ENCODE measurements at regions not wholly inside any gene's neighbourhood (a gene's known extent, or its start where the extent isn't known, plus 50 kb on each side); places are given as distances from the start of the nearest gene placed in this dataset.

DNA sequence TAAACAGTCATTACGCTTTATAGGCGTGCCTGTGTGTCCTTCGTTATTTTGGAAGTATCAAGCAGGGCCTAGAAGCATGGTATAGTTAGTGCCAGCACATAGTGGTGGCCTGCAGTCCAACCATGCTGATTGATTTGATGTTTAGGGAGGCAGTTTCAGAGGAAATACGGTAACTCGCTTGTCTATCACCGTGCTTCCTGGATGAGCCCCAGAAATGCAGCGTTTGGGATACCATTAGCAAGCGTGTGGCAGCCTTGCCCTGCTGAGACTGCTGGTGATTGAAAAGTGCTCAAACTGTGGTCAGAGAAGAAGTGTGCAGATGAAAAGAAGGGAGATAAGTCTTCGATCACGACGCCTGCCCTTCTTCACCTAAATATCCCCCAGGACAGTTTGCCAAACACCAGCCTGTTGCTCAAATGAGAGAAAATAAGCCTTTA lies 158.4 kb downstream of the CHIC2 start:
- TF ChIP-seq, protein P1, sequence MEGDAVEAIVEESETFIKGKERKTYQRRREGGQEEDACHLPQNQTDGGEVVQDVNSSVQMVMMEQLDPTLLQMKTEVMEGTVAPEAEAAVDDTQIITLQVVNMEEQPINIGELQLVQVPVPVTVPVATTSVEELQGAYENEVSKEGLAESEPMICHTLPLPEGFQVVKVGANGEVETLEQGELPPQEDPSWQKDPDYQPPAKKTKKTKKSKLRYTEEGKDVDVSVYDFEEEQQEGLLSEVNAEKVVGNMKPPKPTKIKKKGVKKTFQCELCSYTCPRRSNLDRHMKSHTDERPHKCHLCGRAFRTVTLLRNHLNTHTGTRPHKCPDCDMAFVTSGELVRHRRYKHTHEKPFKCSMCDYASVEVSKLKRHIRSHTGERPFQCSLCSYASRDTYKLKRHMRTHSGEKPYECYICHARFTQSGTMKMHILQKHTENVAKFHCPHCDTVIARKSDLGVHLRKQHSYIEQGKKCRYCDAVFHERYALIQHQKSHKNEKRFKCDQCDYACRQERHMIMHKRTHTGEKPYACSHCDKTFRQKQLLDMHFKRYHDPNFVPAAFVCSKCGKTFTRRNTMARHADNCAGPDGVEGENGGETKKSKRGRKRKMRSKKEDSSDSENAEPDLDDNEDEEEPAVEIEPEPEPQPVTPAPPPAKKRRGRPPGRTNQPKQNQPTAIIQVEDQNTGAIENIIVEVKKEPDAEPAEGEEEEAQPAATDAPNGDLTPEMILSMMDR (IDR thresholded peaks at IDR 0.05): no peak
- ATAC-seq (peak; percentile 61), DNase-seq (no peak)
- Histone ChIP-seq H3K27me3 (peaks cover 12% of the 10 kb centered on the region), H3K4me1 (peaks cover 18% of the 10 kb centered on the region), H3K9me3 (no peaks in the 10 kb centered on the region), H3K36me3 (no peaks in the 10 kb centered on the region), H3K27ac (peak overlapping the region; percentile 31), H3K4me3 (peak overlapping the region; percentile 43)
- intact Hi-C loops (cut with DNase I): no loop called here

DNA sequence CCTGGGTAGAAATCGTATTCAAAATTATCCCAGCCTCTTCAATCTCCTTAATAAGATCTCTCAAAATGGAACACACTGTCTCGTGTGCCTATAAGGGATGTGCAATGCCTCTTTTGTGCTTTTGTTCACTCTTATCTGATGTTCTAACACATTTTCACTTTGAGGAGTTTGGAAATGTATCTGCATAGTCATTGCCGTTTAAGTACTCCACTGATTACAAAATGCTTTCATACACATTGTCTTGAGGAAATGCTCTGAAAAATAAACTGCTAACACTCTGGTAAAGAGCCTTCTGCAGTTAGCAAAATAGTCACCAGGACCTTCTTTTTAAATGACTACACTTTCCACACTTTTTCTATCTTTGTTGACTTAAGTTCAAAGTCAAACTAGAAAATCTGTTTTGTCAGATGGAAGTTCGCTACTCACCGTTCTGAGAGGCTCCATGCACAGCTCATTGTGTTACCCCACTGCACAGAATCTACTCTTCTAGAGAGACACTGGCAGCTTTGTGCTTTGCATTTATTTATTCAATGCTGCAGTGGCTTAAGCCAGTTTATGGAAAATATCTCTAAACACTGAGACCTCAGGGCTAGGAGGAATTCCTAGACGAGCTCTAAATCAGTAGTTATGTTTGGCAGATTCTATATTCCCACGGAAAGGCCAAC lies 159.0 kb downstream of the CHIC2 start:
- TF ChIP-seq, protein P1 (IDR thresholded peaks at IDR 0.05): no peak
- Histone ChIP-seq H3K4me1 (peaks cover 18% of the 10 kb centered on the region), H3K36me3 (no peaks in the 10 kb centered on the region), H3K27ac (no peak overlapping the region), H3K27me3 (peaks cover 12% of the 10 kb centered on the region), H3K9me3 (no peaks in the 10 kb centered on the region), H3K4me3 (no peak overlapping the region)
- intact Hi-C loops (cut with DNase I): no loop called here
- no peak for ATAC-seq
- no peak for DNase-seq

DNA sequence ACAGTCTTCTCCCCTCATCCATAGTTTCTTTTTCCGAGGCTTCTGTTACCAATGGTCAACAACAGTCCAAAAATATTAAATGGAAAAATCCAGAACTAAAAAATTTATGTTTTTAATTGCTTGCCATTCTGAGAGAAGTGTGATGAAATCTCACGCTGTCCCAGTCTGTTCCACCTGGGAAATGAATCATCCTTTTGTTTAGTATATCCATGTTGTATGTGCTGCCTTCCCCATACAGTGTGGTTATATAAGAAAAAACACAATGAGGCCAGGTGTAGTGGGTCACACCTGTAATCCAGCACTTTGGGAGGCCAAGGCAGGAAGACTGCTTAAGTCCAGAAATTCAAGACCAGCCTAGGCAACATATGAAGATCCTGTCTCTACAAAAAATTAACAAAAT lies 161.6 kb downstream of the CHIC2 start:
- DNase-seq (no peak), ATAC-seq (no peak)
- Histone ChIP-seq H3K9me3 (no peaks in the 10 kb centered on the region), H3K4me1 (peaks cover 12% of the 10 kb centered on the region), H3K27me3 (peaks cover 11% of the 10 kb centered on the region), H3K36me3 (no peaks in the 10 kb centered on the region), H3K4me3 (no peak overlapping the region), H3K27ac (no peak overlapping the region)
- TF ChIP-seq, protein P1 (IDR thresholded peaks at IDR 0.05): no peak
- intact Hi-C loops (cut with DNase I): no loop called here

DNA sequence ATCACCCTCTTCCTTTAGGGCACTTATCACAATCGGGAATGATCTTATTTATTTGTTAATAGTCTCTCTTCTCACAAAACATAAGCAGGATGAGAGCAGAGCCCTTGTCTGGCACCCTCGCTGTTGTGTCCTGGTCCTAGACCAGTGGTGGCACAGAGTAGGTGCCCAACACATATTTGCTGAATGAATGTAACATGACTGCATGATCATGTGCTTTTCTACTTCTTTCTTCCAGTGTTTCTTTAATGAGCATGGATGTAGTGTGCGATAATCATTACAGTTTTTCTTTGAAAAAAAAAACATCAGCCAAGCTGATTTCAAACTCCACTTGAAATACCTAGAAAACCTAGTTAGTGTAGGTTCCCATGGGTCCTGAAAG lies 164.1 kb downstream of the CHIC2 start:
- intact Hi-C loops (cut with DNase I): no loop called here
- Histone ChIP-seq H3K4me3 (no peak overlapping the region), H3K27me3 (peaks cover 2% of the 10 kb centered on the region), H3K36me3 (no peaks in the 10 kb centered on the region), H3K4me1 (peaks cover 1% of the 10 kb centered on the region), H3K27ac (peak overlapping the region; percentile 61), H3K9me3 (no peaks in the 10 kb centered on the region)
- ATAC-seq (no peak), DNase-seq (no peak)
- TF ChIP-seq, protein P1 (IDR thresholded peaks at IDR 0.05): no peak

DNA sequence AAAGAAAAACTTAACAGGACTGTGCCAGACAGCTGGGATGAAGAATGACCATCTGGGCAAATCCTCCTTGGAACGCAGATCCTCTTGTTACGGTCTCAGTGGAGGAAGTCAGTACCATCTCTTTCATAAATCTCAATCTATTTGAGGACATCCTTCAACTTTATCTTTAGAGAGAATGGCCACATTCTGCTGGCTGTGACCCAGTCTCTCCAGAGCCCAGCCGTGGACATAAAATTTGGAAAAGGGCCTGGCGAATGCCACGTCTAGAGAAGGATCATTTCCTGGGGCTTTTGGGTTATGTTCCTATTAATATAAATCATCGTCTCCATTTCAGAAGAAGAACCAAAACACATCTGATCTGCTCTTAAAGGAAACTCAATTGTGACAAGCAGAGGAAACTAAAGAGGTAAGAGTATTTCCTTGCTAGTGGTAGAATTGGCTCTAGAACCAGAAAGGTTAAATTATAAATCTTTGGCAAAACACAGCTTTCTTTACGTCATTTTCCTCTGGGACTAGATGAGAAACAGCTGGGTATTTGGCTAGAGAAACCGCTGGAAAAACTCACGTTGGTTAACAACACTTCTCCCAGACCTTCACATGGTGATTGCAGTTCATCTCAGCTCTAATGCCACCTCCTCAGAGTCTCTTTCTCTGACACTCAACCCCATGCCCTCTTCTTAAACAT lies 164.7 kb downstream of the CHIC2 start:
- DNase-seq (no peak), ATAC-seq (no peak)
- no peak overlapping the region for H3K4me3 ChIP-seq
- H3K27me3 ChIP-seq: no peaks in the 10 kb centered on the region
- TF ChIP-seq, protein P1 (IDR thresholded peaks at IDR 0.05): no peak
- peak overlapping the region; percentile 61 for H3K27ac ChIP-seq
- intact Hi-C loops (cut with DNase I): no loop called here
- no peaks in the 10 kb centered on the region for H3K36me3 ChIP-seq
- H3K9me3 ChIP-seq: no peaks in the 10 kb centered on the region
- no peaks in the 10 kb centered on the region for H3K4me1 ChIP-seq

Data from upper lobe of right lung (tissue), 1 donor.